ENCODE measurements at regions not wholly inside any gene's neighbourhood (a gene's known extent, or its start where the extent isn't known, plus 50 kb on each side); places are given as distances from the start of the nearest gene placed in this dataset.
A peak's percentile ranks its signal among the peaks of the same experiment; 100 is the strongest.
"Not testable (repeated sequence)": the region's sequence is repeated elsewhere in the genome, so short reads cannot be mapped to it uniquely, and the experiment has no call there.

- no peaks in the 10 kb centered on the region for H3K9me3 ChIP-seq (ENCODE audit: control insufficient read depth, low read length)
- H3K27ac ChIP-seq (ENCODE audit: low read depth, low read length, severe bottlenecking): no peak overlapping the region
- H3K4me1 ChIP-seq (ENCODE audit: control insufficient read depth, insufficient read depth, low read length, poor library complexity, severe bottlenecking): peaks cover 10% of the 10 kb centered on the region
- WGBS, 2 experiments (ENCODE audit: insufficient coverage in 2 of 2): 89 to 100% methylated on average over 3 to 5 of the region's 5 CpGs
- no peaks in the 10 kb centered on the region for H3K36me3 ChIP-seq (ENCODE audit: control insufficient read depth, insufficient read depth, low read length)
- H3K4me3 ChIP-seq (ENCODE audit: extremely low read depth, insufficient read depth, low read length, poor library complexity, severe bottlenecking): no peak overlapping the region
Observed at GRCh38 chr15:31606194-31606669, 279.6 kb downstream of the KLF13 start.

GRCh38 chr15:31606931-31607497 lies 280.4 kb downstream of the KLF13 start:
- Histone ChIP-seq H3K4me3 (ENCODE audit: extremely low read depth, insufficient read depth, low read length, poor library complexity, severe bottlenecking) (no peak overlapping the region), H3K27ac (ENCODE audit: low read depth, low read length, severe bottlenecking) (no peak overlapping the region)

GRCh38 chr15:31607656-31608055 lies 281.0 kb downstream of the KLF13 start:
- Histone ChIP-seq H3K9me3 (ENCODE audit: control insufficient read depth, low read length) (no peaks in the 10 kb centered on the region), H3K4me3 (ENCODE audit: extremely low read depth, insufficient read depth, low read length, poor library complexity, severe bottlenecking) (no peak overlapping the region), H3K27ac (ENCODE audit: low read depth, low read length, severe bottlenecking) (no peak overlapping the region), H3K4me1 (ENCODE audit: control insufficient read depth, insufficient read depth, low read length, poor library complexity, severe bottlenecking) (peaks cover 10% of the 10 kb centered on the region), H3K36me3 (ENCODE audit: control insufficient read depth, insufficient read depth, low read length) (no peaks in the 10 kb centered on the region)
- 100% methylated on average over 1 of the region's 3 CpGs; no CpG with 5 or more reads in 1 of the 2 experiments for WGBS, 2 experiments (ENCODE audit: insufficient coverage in 2 of 2)

More at GRCh38 chr15:31606931-31607497, 280.4 kb downstream of the KLF13 start:
- H3K9me3 ChIP-seq (ENCODE audit: control insufficient read depth, low read length): no peaks in the 10 kb centered on the region
- 100% methylated on average over 1 of the region's 1 CpG; no CpG with 5 or more reads in 1 of the 2 experiments for WGBS, 2 experiments (ENCODE audit: insufficient coverage in 2 of 2)
- H3K36me3 ChIP-seq (ENCODE audit: control insufficient read depth, insufficient read depth, low read length): no peaks in the 10 kb centered on the region
- H3K4me1 ChIP-seq (ENCODE audit: control insufficient read depth, insufficient read depth, low read length, poor library complexity, severe bottlenecking): peaks cover 10% of the 10 kb centered on the region

GRCh38 chr15:31609258-31609681 lies 282.6 kb downstream of the KLF13 start:
- no peaks in the 10 kb centered on the region for H3K9me3 ChIP-seq (ENCODE audit: control insufficient read depth, low read length)

GRCh38 chr15:31609906-31610305 lies 283.3 kb downstream of the KLF13 start:
- WGBS, 2 experiments (ENCODE audit: insufficient coverage in 2 of 2): 71% methylated on average over 1 of the region's 2 CpGs; no CpG with 5 or more reads in 1 of the 2 experiments
- H3K27ac ChIP-seq (ENCODE audit: low read depth, low read length, severe bottlenecking): no peak overlapping the region
- H3K4me3 ChIP-seq (ENCODE audit: extremely low read depth, insufficient read depth, low read length, poor library complexity, severe bottlenecking): no peak overlapping the region
- H3K4me1 ChIP-seq (ENCODE audit: control insufficient read depth, insufficient read depth, low read length, poor library complexity, severe bottlenecking): peaks cover 10% of the 10 kb centered on the region
- no peaks in the 10 kb centered on the region for H3K36me3 ChIP-seq (ENCODE audit: control insufficient read depth, insufficient read depth, low read length)
- no peaks in the 10 kb centered on the region for H3K9me3 ChIP-seq (ENCODE audit: control insufficient read depth, low read length)

More at GRCh38 chr15:31609258-31609681, 282.6 kb downstream of the KLF13 start:
- Histone ChIP-seq H3K27ac (ENCODE audit: low read depth, low read length, severe bottlenecking) (peak overlapping the region; percentile 29), H3K4me1 (ENCODE audit: control insufficient read depth, insufficient read depth, low read length, poor library complexity, severe bottlenecking) (peaks cover 10% of the 10 kb centered on the region), H3K4me3 (ENCODE audit: extremely low read depth, insufficient read depth, low read length, poor library complexity, severe bottlenecking) (no peak overlapping the region), H3K36me3 (ENCODE audit: control insufficient read depth, insufficient read depth, low read length) (no peaks in the 10 kb centered on the region)
- WGBS, 2 experiments (ENCODE audit: insufficient coverage in 2 of 2): 57 to 75% methylated on average over 2 to 3 of the region's 6 CpGs

- WGBS, 2 experiments (ENCODE audit: insufficient coverage in 2 of 2): 80 to 87% methylated on average over 5 to 7 of the region's 9 CpGs
- H3K9me3 ChIP-seq (ENCODE audit: control insufficient read depth, low read length): no peaks in the 10 kb centered on the region
- no peak overlapping the region for H3K4me3 ChIP-seq (ENCODE audit: extremely low read depth, insufficient read depth, low read length, poor library complexity, severe bottlenecking)
- no peak overlapping the region for H3K27ac ChIP-seq (ENCODE audit: low read depth, low read length, severe bottlenecking)
- H3K36me3 ChIP-seq (ENCODE audit: control insufficient read depth, insufficient read depth, low read length): no peaks in the 10 kb centered on the region
- H3K4me1 ChIP-seq (ENCODE audit: control insufficient read depth, insufficient read depth, low read length, poor library complexity, severe bottlenecking): no peaks in the 10 kb centered on the region
Observed at GRCh38 chr15:31615643-31616415, 289.2 kb downstream of the KLF13 start.

- not testable (repeated sequence) for H3K4me3 ChIP-seq (ENCODE audit: extremely low read depth, insufficient read depth, low read length, poor library complexity, severe bottlenecking); H3K36me3 ChIP-seq (ENCODE audit: control insufficient read depth, insufficient read depth, low read length); H3K9me3 ChIP-seq (ENCODE audit: control insufficient read depth, low read length); H3K27ac ChIP-seq (ENCODE audit: low read depth, low read length, severe bottlenecking); H3K4me1 ChIP-seq (ENCODE audit: control insufficient read depth, insufficient read depth, low read length, poor library complexity, severe bottlenecking)
- 72 to 93% methylated on average over 3 to 11 of the region's 11 CpGs for WGBS, 2 experiments (ENCODE audit: insufficient coverage in 2 of 2)
Observed at GRCh38 chr15:31623297-31623696, 296.7 kb downstream of the KLF13 start.

GRCh38 chr15:31624115-31624514 lies 297.5 kb downstream of the KLF13 start:
- not testable (repeated sequence) for H3K9me3 ChIP-seq (ENCODE audit: control insufficient read depth, low read length); H3K36me3 ChIP-seq (ENCODE audit: control insufficient read depth, insufficient read depth, low read length); H3K4me3 ChIP-seq (ENCODE audit: extremely low read depth, insufficient read depth, low read length, poor library complexity, severe bottlenecking); H3K4me1 ChIP-seq (ENCODE audit: control insufficient read depth, insufficient read depth, low read length, poor library complexity, severe bottlenecking); H3K27ac ChIP-seq (ENCODE audit: low read depth, low read length, severe bottlenecking)
- WGBS, 2 experiments (ENCODE audit: insufficient coverage in 2 of 2): no CpG with 5 or more reads among the region's 1 CpG

- H3K4me3 ChIP-seq (ENCODE audit: extremely low read depth, insufficient read depth, low read length, poor library complexity, severe bottlenecking); H3K9me3 ChIP-seq (ENCODE audit: control insufficient read depth, low read length); H3K27ac ChIP-seq (ENCODE audit: low read depth, low read length, severe bottlenecking); H3K36me3 ChIP-seq (ENCODE audit: control insufficient read depth, insufficient read depth, low read length); H3K4me1 ChIP-seq (ENCODE audit: control insufficient read depth, insufficient read depth, low read length, poor library complexity, severe bottlenecking): not testable (repeated sequence)
- 64 to 69% methylated on average over 3 to 4 of the region's 6 CpGs for WGBS, 2 experiments (ENCODE audit: insufficient coverage in 2 of 2)
Observed at GRCh38 chr15:31635715-31636114, 309.1 kb downstream of the KLF13 start.

GRCh38 chr15:31636911-31637310 lies 310.3 kb downstream of the KLF13 start:
- not testable (repeated sequence) for H3K4me3 ChIP-seq (ENCODE audit: extremely low read depth, insufficient read depth, low read length, poor library complexity, severe bottlenecking); H3K36me3 ChIP-seq (ENCODE audit: control insufficient read depth, insufficient read depth, low read length); H3K9me3 ChIP-seq (ENCODE audit: control insufficient read depth, low read length); H3K4me1 ChIP-seq (ENCODE audit: control insufficient read depth, insufficient read depth, low read length, poor library complexity, severe bottlenecking); H3K27ac ChIP-seq (ENCODE audit: low read depth, low read length, severe bottlenecking)
- WGBS, 2 experiments (ENCODE audit: insufficient coverage in 2 of 2): no CpG with 5 or more reads among the region's 1 CpG

- 80 to 94% methylated on average over 1 to 2 of the region's 5 CpGs for WGBS, 2 experiments (ENCODE audit: insufficient coverage in 2 of 2)
- H3K36me3 ChIP-seq (ENCODE audit: control insufficient read depth, insufficient read depth, low read length); H3K4me3 ChIP-seq (ENCODE audit: extremely low read depth, insufficient read depth, low read length, poor library complexity, severe bottlenecking); H3K27ac ChIP-seq (ENCODE audit: low read depth, low read length, severe bottlenecking); H3K4me1 ChIP-seq (ENCODE audit: control insufficient read depth, insufficient read depth, low read length, poor library complexity, severe bottlenecking); H3K9me3 ChIP-seq (ENCODE audit: control insufficient read depth, low read length): not testable (repeated sequence)
Observed at GRCh38 chr15:31643955-31644354, 317.3 kb downstream of the KLF13 start.

Data from mesodermal cell (in vitro differentiated cells).